Nephron (organoid): ENCODE measurements at regions not wholly inside any gene's neighbourhood (a gene's known extent, or its start where the extent isn't known, plus 50 kb on each side); places are given as distances from the start of the nearest gene placed in this dataset.
"Not testable (repeated sequence)": the region's sequence is repeated elsewhere in the genome, so short reads cannot be mapped to it uniquely, and the experiment has no call there.

ENCODE experiments used
- H3K27ac Mint-ChIP-seq, 3 experiments: 2 replicates each; pipeline ENCODE4 v1.8.0; 2020; ENCODE audit warnings: mixed read lengths in 3 of 3, mild to moderate bottlenecking in 2 of 3, moderate library complexity in 1 of 3
- H3K27me3 Mint-ChIP-seq: 2 replicates; pipeline ENCODE4 v1.8.0; 2021; ENCODE audit warnings: low read depth, mild to moderate bottlenecking, moderate library complexity, mixed read lengths
- H3K36me3 Mint-ChIP-seq: 2 replicates; pipeline ENCODE4 v1.8.0; 2020; ENCODE audit warnings: low read depth, mixed read lengths
- H3K4me1 Mint-ChIP-seq: 2 replicates; pipeline ENCODE4 v1.8.0; 2020; ENCODE audit warnings: mixed read lengths
- H3K4me3 Mint-ChIP-seq, 3 experiments: 2 replicates each; pipeline ENCODE4 v1.8.0; 2020; ENCODE audit warnings: mild to moderate bottlenecking in 3 of 3, mixed read lengths in 3 of 3, moderate library complexity in 2 of 3
- H3K9me3 Mint-ChIP-seq: 2 replicates; pipeline ENCODE4 v1.8.0; 2020; ENCODE audit warnings: mixed read lengths
- CTCF ChIP-seq, 3 experiments: fragments of 200-600 bp; sonication (generic); IDR thresholded peaks; one replicate each; pipeline ENCODE4 v1.5.0; 2021; ENCODE audit warnings: antibody characterized with exemption in 3 of 3; ENCODE audit not compliant: unreplicated experiment in 3 of 3

- Mint-ChIP-seq H3K4me3 (no peak overlapping the region), H3K27me3 (peaks cover 8% of the 10 kb centered on the region), H3K27ac (no peak overlapping the region), H3K36me3 (no peaks in the 10 kb centered on the region), H3K9me3 (no peaks in the 10 kb centered on the region), H3K4me1 (peaks cover 19% of the 10 kb centered on the region)
- TF ChIP-seq CTCF (IDR thresholded peaks at IDR 0.05; ENCODE audit: unreplicated experiment in 3 of 3), result no peak
These were observed 264.6 kb upstream of the RAB4A start for GRCh38 chr1:229006121-229006870.

GRCh38 chr1:229007167-229007566, 263.7 kb upstream of the RAB4A start:
- no peaks in the 10 kb centered on the region for H3K36me3 Mint-ChIP-seq
- no peak overlapping the region for H3K4me3 Mint-ChIP-seq
- no peaks in the 10 kb centered on the region for H3K9me3 Mint-ChIP-seq

DNA sequence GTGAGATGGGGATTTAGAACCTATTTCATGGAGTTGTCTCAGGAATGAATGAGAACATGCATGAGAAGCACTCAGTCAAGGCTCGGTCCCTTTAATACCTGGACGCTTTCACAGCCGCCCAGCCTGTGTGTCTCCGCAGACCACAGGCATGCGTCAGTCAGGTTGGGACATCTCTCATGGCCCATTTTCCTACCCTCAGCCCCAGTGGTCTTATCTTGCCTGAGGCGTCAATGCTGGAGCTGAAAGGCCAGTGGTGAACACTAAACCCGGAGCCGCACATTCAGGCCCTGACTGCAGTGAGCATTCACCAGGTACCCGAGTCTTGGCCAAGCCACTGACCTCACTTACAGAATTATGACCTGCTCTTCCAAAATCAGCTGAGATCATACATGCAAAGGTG, 263.2 kb upstream of the RAB4A start:
- TF ChIP-seq CTCF (IDR thresholded peaks at IDR 0.05; ENCODE audit: unreplicated experiment in 3 of 3), result no peak

More at GRCh38 chr1:229007167-229007566, 263.7 kb upstream of the RAB4A start:
- Mint-ChIP-seq H3K27ac (no peak overlapping the region), H3K4me1 (peaks cover 16% of the 10 kb centered on the region), H3K27me3 (peaks cover 8% of the 10 kb centered on the region)
- TF ChIP-seq CTCF (IDR thresholded peaks at IDR 0.05; ENCODE audit: unreplicated experiment in 3 of 3), result no peak

DNA sequence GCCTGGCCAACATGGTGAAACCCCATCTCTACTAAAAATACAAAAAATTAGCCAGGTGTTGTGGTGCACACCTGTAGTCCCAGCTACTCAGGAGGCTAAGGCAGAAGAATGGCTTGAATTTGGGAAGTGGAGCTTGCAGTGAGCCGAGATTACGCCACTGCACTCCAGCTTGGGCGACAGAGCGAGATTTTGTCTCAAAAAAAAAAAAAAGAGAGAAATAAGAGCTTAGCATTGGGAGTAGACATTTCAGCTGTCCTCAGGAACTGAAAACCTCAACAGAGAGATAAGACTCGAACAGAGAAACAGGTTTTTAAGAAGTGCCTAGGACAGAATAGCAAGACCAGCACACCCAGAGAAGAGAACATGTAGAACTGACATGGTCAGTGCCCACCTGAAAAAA, 262.6 kb upstream of the RAB4A start:
- H3K27me3 Mint-ChIP-seq, H3K36me3 Mint-ChIP-seq, H3K4me3 Mint-ChIP-seq, H3K9me3 Mint-ChIP-seq, H3K27ac Mint-ChIP-seq: not testable (repeated sequence)
- peaks cover 13% of the 10 kb centered on the region for H3K4me1 Mint-ChIP-seq

More for the DNA sequence above, 263.2 kb upstream of the RAB4A start:
- Mint-ChIP-seq H3K9me3 (no peaks in the 10 kb centered on the region), H3K27me3 (peaks cover 8% of the 10 kb centered on the region), H3K4me3 (no peak overlapping the region), H3K4me1 (peaks cover 13% of the 10 kb centered on the region), H3K27ac (no peak overlapping the region), H3K36me3 (no peaks in the 10 kb centered on the region)

DNA sequence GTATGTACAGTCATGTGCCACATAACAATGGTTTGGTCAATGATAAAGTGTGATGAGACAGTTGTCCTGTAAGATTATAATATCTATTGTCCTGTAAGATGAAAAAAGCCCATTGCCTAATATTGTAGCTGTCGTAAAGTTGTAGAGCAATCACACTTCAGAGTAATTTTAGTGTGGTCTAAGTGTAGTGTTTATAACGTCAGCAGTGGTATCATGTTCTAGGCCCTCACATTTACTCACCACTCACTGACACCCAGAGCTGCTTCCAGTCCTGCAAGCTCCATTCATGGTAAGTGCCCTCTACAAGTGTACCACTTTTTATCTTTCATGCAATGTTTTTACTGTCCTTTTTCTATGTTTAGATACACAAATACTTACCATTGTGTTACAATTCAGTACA, 259.9 kb upstream of the RAB4A start:
- H3K4me3 Mint-ChIP-seq, result no peak overlapping the region
- H3K27ac Mint-ChIP-seq, result no peak overlapping the region
- H3K9me3 Mint-ChIP-seq, result no peaks in the 10 kb centered on the region
- H3K27me3 Mint-ChIP-seq, result peaks cover 11% of the 10 kb centered on the region
- H3K36me3 Mint-ChIP-seq, result no peaks in the 10 kb centered on the region
- H3K4me1 Mint-ChIP-seq, result peaks cover 17% of the 10 kb centered on the region
- no peak for TF ChIP-seq CTCF (IDR thresholded peaks at IDR 0.05; ENCODE audit: unreplicated experiment in 3 of 3)

GRCh38 chr1:229012823-229013222, 258.1 kb upstream of the RAB4A start:
- peaks cover 18% of the 10 kb centered on the region for H3K4me1 Mint-ChIP-seq
- no peaks in the 10 kb centered on the region for H3K9me3 Mint-ChIP-seq
- no peaks in the 10 kb centered on the region for H3K36me3 Mint-ChIP-seq
- no peak for TF ChIP-seq CTCF (IDR thresholded peaks at IDR 0.05; ENCODE audit: unreplicated experiment in 3 of 3)
- H3K27ac Mint-ChIP-seq, result peak overlapping the region in 1 of 3 experiments; percentile 36
- H3K27me3 Mint-ChIP-seq, result peaks cover 10% of the 10 kb centered on the region
- H3K4me3 Mint-ChIP-seq, result no peak overlapping the region
